DND-41 (cell line): ENCODE measurements at regions not wholly inside any gene's neighbourhood (a gene's known extent, or its start where the extent isn't known, plus 50 kb on each side); places are given as distances from the start of the nearest gene placed in this dataset.

ENCODE experiments used
- ATAC-seq: fragments of 200-7000 bp; cut with Tn5 transposase; 3 replicates; pipeline ENCODE4 v1.9.1; 2021; ENCODE audit warnings: low read depth; ENCODE audit not compliant: insufficient read depth
- DNase-seq: peaks from one replicate; pipeline ENCODE4 v3.0.0-alpha.2; 2020
- H2AFZ ChIP-seq: 2 replicates; pipeline ENCODE4 v1.6.0; 2012; ENCODE audit warnings: low read depth, low read length
- H3K27ac ChIP-seq: 2 replicates; pipeline ENCODE4 v1.5.1; 2012; ENCODE audit warnings: low read length, inconsistent platforms
- H3K27me3 ChIP-seq: fragments of 200-600 bp; sonication (generic); 2 replicates; pipeline ENCODE4 v1.6.0; 2012; ENCODE audit warnings: low read length, mild to moderate bottlenecking, inconsistent platforms; ENCODE audit not compliant: insufficient read depth, poor library complexity
- H3K36me3 ChIP-seq: 2 replicates; pipeline ENCODE4 v1.5.1; 2012; ENCODE audit warnings: low read length, inconsistent platforms; ENCODE audit not compliant: insufficient read depth
- H3K4me1 ChIP-seq: 2 replicates; pipeline ENCODE4 v1.5.1; 2012; ENCODE audit warnings: mild to moderate bottlenecking, low read length; ENCODE audit not compliant: insufficient read depth
- H3K4me2 ChIP-seq: 2 replicates; pipeline ENCODE4 v1.6.0; 2012; ENCODE audit warnings: mild to moderate bottlenecking, moderate library complexity, low read length, inconsistent platforms; ENCODE audit not compliant: insufficient read depth
- H3K4me3 ChIP-seq, 2 experiments: fragments of 200-600 bp in 1 of 2; shearing (Covaris generic) in 1 of 2; 2 replicates each; pipeline ENCODE4 v1.5.1; 2012 to 2016; ENCODE audit warnings: inconsistent platforms in 2 of 2, low read length in 2 of 2, mild to moderate bottlenecking in 2 of 2, low read depth in 1 of 2, moderate library complexity in 1 of 2
- H3K79me2 ChIP-seq: 2 replicates; pipeline ENCODE4 v1.6.0; 2012; ENCODE audit warnings: low read length, inconsistent platforms; ENCODE audit not compliant: insufficient read depth
- H3K9ac ChIP-seq: 2 replicates; pipeline ENCODE4 v1.6.0; 2012; ENCODE audit warnings: low read depth, mild to moderate bottlenecking, inconsistent platforms, low read length, moderate library complexity
- H3K9me3 ChIP-seq: 2 replicates; pipeline ENCODE4 v1.5.1; 2012; ENCODE audit warnings: low read length, moderate library complexity, mild to moderate bottlenecking, inconsistent platforms; ENCODE audit not compliant: insufficient read depth, severe bottlenecking
- H4K20me1 ChIP-seq: 2 replicates; pipeline ENCODE4 v1.6.0; 2012; ENCODE audit warnings: low read length; ENCODE audit not compliant: insufficient read depth
- EZH2 ChIP-seq: IDR thresholded peaks from 3 replicates; pipeline ENCODE4 v1.6.1; 2012; ENCODE audit warnings: borderline replicate concordance, low read depth, mild to moderate bottlenecking, moderate library complexity, low read length, inconsistent platforms; ENCODE audit not compliant: severe bottlenecking
- TF ChIP-seq, protein P1 (sequence below): IDR thresholded peaks from 2 replicates; pipeline ENCODE4 v1.5.1; 2012; ENCODE audit warnings: borderline replicate concordance, low read length, moderate library complexity, mild to moderate bottlenecking; ENCODE audit not compliant: poor library complexity, severe bottlenecking; ENCODE audit errors: extremely low read depth

DNA sequence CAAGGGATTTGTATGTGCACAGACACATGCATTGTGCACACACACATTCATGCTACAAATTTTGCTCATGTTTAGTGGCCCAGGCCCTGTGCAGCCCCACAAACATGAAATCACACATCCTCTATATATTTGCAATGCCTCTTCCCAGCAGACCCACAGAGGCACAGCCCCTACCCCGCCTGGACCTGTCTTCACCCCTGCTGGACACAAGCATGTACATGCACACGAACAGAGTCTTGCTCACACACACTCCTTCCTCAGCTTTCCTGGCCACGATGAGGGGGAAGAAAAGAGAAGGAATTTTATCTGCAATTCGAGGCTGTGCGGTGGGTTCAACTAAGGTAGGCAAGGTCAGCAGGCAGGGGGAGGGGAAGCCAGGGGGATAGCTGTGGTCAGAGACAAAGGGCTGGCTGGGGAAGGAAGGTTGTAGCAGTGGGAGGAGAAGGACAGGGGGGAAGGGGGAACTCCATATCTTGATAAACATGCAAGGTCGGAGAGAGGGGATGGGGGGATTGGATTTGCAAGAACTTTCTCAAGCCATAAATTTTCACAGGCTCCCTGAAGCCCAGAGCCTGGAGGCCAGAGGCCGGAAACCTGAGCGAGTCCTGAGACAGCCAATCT lies 156.4 kb downstream of the EFNB1 start:
- H4K20me1 ChIP-seq, result no peaks in the 10 kb centered on the region
- H3K9ac ChIP-seq, result no peak overlapping the region
- ATAC-seq, result no peak
- no peak overlapping the region for H3K27ac ChIP-seq
- H3K4me3 ChIP-seq, result no peak overlapping the region
- H3K4me1 ChIP-seq, result no peaks in the 10 kb centered on the region
- no peaks in the 10 kb centered on the region for H3K27me3 ChIP-seq
- no peaks in the 10 kb centered on the region for H3K79me2 ChIP-seq
- TF ChIP-seq, protein P1, sequence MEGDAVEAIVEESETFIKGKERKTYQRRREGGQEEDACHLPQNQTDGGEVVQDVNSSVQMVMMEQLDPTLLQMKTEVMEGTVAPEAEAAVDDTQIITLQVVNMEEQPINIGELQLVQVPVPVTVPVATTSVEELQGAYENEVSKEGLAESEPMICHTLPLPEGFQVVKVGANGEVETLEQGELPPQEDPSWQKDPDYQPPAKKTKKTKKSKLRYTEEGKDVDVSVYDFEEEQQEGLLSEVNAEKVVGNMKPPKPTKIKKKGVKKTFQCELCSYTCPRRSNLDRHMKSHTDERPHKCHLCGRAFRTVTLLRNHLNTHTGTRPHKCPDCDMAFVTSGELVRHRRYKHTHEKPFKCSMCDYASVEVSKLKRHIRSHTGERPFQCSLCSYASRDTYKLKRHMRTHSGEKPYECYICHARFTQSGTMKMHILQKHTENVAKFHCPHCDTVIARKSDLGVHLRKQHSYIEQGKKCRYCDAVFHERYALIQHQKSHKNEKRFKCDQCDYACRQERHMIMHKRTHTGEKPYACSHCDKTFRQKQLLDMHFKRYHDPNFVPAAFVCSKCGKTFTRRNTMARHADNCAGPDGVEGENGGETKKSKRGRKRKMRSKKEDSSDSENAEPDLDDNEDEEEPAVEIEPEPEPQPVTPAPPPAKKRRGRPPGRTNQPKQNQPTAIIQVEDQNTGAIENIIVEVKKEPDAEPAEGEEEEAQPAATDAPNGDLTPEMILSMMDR, result no peak
- TF ChIP-seq EZH2, result no peak
- H3K4me2 ChIP-seq, result no peak overlapping the region
- no peaks in the 10 kb centered on the region for H3K36me3 ChIP-seq
- no peak overlapping the region for H2AFZ ChIP-seq
- DNase-seq, result no peak
- H3K9me3 ChIP-seq, result no peaks in the 10 kb centered on the region

DNA sequence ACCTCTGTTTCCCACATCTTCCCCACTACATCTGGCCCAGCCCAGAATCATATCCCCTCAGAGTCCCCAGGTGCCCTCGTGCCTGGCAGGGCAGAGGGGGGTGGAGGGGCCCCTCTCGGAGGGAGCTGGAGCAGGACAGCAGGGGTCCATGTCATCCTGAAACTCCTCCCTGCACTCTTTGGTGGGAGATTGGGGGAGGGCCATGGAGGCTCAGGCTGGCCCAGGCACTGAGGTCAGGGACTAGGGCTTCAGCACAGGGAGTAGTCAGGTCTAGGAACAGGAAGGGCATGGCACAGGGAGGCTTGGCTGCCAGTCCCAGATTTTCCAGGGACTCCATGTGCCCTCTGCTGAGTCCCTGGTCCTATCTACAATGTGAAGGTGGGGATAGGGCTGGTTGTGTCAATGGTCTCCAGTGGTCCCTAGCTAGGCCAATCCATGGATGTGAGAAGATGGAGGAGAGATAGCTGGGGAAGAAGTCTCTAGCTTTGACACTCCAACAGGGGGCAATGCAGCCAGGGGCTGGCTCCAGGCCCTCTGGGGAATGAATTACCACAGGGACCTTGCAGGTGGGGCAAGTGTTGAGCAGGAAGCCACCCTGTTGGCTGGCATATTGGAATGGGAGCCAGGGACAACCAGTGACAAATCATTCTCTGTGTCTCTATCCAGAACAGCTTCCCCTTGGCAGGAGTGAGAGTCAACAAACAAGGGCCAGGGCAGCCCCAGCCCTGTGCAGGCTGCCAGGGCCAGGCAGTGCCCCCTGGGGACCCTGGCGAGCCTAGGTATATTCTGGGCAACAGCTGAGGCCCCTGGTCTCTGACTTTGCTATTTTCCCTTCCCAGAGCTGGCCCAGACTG lies 154.4 kb downstream of the EFNB1 start:
- H3K9ac ChIP-seq, result no peak overlapping the region
- no peaks in the 10 kb centered on the region for H3K9me3 ChIP-seq
- H3K4me2 ChIP-seq, result no peak overlapping the region
- H3K27me3 ChIP-seq, result no peaks in the 10 kb centered on the region
- H2AFZ ChIP-seq, result no peak overlapping the region
- DNase-seq (no peak), ATAC-seq (no peak)
- H3K4me3 ChIP-seq, result no peak overlapping the region
- no peaks in the 10 kb centered on the region for H3K36me3 ChIP-seq
- no peaks in the 10 kb centered on the region for H3K79me2 ChIP-seq
- no peaks in the 10 kb centered on the region for H4K20me1 ChIP-seq
- no peak overlapping the region for H3K27ac ChIP-seq
- TF ChIP-seq, protein P1, result no peak
- TF ChIP-seq EZH2, result no peak
- H3K4me1 ChIP-seq, result no peaks in the 10 kb centered on the region

DNA sequence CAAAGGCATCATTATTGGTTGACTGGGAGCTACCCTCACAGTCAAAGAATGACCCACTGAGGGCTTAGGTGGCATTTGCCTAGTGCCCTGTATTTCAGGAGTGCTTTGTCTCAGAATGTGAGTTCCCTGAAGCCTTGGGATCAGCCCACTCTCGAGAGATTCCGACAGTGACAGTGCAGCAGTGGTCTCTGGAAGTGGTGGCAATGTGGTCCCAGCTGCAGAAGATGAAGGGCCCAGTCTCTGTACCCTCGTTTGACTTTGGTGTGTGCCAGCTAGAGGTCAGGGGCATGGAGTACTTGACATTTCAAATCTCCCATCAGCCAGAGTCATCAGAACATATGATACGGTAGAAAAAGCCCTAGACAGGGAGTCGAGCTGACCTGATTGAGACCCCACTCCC lies 153.7 kb downstream of the EFNB1 start:
- Histone ChIP-seq H3K4me2 (no peak overlapping the region), H3K9me3 (no peaks in the 10 kb centered on the region), H3K27me3 (no peaks in the 10 kb centered on the region), H3K27ac (no peak overlapping the region), H3K9ac (no peak overlapping the region), H3K36me3 (no peaks in the 10 kb centered on the region), H4K20me1 (no peaks in the 10 kb centered on the region), H3K4me3 (no peak overlapping the region), H3K79me2 (no peaks in the 10 kb centered on the region), H3K4me1 (no peaks in the 10 kb centered on the region), H2AFZ (no peak overlapping the region)
- TF ChIP-seq, protein P1, result no peak
- no peak for TF ChIP-seq EZH2
- ATAC-seq (no peak), DNase-seq (no peak)
